ENCODE measurements at regions not wholly inside any gene's neighbourhood (a gene's known extent, or its start where the extent isn't known, plus 50 kb on each side); places are given as distances from the start of the nearest gene placed in this dataset.

DNA sequence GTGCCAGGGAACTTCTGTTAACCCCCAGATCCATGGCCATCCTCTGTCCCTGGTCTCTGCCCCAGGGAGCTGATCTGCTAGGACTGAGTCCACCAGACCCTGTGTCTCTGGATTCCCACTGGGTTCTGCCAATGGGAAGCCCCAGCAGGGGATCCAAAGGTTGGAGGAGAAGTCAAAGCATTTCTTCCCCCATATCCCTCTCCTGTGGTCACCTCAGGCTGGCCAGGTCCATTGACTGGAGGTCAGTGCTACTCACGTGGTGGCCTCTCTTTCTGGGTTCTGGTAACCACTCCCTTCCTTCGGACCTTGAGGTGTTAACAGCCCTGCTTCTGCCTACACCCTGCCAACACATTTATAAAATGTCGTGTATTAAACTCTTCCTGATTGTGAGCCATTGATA, 69.7 kb upstream of the NECTIN1 start:
- DNase-seq (ENCODE audit: low read depth in 4 of 4, low spot score in 1 of 4), result no peak

DNA sequence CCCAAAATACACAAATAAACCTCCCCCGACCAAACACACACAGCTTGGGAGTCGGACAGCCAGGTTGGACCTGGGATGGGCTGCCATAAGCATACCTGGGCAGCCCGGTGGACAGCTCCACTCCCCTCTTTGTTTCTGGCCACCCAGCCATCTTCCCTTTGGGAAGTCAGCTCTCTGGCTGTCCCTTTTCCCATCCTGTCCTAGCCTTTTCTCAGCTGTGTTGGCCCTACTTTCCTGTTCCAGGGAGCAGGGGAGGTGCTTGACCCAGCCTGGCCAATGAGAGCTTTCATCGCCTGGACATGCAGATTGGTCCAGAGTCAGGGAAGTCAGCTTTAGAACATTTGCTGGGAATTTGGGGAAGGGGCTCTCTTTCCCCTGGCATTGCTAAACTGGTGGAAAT, 68.7 kb upstream of the NECTIN1 start:
- no peak for DNase-seq (ENCODE audit: low read depth in 4 of 4, low spot score in 1 of 4)

DNA sequence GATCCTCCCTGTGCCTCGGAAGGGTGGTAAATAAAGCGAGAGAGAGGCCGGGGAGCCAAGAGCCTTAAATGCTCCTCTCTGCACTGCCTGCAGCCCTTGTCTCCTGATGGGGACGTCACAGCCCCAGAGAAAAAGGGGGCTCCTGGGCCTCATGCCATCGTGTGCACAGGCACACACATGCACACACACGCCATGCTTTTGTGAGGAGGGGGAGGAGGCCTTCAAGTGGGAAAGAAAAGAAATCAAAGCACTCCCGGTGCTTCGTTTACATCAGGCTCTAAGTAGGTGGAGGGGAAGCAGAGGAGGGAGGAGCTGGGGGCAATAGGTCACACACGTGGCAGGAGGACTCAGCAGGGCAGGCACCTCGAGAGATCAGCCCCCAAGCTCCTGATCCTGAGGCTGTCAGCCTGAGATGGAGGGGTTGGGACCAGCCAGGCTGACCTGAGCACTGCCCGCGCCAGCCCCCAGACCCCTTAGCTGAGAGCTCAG, 68.2 kb upstream of the NECTIN1 start:
- no peak for DNase-seq (ENCODE audit: low read depth in 4 of 4, low spot score in 1 of 4)

DNA sequence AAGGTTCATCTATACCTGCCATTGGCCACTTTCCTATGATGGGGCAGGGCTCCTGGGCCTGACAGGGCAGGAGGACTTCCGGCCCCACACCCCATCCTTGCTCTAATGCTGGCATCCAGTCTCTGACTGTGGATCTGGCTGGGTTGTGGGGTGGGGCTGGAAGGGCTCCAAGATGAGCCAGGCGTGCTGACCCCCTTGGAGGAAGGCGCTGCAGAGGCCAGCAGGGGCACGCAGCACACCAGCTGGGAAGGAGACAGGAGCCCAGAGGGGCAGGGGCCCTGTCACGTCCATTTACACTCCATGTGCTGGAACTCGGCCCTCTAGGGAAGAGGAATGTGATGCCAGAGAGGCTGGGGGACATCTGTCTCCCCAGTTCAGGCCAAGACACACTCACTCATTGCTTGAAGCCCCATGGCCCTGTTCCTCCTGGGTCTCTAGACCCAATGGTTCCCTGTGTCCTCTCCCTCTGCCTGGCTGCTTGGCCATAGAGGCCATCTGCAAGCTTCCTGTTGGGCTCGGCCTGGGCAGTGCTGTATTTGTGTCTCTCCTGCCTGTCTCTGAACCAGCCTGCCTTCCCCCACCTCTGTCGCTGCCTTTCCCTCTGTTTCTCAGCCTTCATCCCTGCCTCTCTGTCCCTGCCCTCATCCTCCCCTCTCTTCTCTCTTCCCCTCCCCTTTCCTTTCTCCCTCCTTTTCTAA, 67.5 kb upstream of the NECTIN1 start:
- no peak for DNase-seq (ENCODE audit: low read depth in 4 of 4, low spot score in 1 of 4)

DNA sequence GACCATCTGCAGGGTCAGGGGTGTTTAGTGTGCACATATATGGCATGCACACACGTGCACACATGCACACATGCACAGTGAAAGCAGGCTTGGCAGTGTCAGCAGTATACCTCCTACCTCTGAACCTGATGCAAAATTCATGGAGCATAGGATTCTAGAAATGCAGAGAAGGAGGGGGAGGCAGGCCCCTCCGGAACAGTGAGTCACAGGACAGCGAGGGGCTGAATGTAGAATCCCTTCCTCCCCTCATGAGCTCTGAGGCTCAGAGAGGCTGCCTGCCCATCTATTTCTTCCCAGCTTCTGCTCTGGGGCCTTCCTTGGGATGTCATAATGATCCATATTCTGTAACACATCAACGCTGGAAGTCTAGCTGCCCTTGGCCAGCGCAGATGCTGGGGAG, 66.7 kb upstream of the NECTIN1 start:
- no peak for DNase-seq (ENCODE audit: low read depth in 4 of 4, low spot score in 1 of 4)

DNA sequence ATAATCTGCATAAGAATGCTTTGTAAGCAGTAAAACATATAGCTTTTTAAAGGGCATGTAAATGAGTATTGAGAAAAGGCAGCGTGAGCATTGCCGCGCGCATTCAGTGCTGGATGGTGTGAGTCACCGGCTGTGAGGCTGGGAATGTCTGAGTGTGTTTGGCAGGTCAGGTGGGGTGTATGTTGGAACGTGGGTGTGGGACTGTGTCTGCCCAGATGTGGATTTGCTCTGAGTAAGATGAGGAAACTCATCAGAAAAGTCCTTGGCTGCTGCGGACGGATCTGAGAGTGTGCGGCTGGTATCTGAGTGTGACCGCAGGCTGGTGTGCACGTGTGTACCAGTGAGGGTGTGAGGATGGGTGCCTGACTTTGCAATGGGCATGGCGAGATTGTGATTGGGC, 66.2 kb upstream of the NECTIN1 start:
- DNase-seq (ENCODE audit: low read depth in 4 of 4, low spot score in 1 of 4), result no peak

DNA sequence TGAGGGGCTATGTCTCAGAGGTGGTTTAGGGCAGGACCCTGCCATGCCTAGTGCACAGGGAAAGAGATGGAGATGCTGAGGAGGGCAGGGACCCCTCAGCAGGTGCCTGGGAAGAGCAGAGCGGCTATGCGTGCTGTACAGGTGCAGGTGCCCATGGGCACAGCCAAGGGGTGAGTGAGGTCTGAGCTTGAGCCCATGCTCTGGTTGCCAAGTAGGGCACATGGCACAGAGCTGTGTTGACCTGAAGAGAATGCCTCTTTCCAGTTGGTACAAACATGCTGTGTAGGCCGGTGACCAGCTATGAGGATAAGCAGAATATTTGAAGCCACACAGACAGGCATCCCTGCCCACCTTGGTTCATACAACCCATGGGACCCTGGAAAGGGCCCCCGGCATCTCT, 65.8 kb upstream of the NECTIN1 start:
- DNase-seq (ENCODE audit: low read depth in 4 of 4, low spot score in 1 of 4), result no peak

DNA sequence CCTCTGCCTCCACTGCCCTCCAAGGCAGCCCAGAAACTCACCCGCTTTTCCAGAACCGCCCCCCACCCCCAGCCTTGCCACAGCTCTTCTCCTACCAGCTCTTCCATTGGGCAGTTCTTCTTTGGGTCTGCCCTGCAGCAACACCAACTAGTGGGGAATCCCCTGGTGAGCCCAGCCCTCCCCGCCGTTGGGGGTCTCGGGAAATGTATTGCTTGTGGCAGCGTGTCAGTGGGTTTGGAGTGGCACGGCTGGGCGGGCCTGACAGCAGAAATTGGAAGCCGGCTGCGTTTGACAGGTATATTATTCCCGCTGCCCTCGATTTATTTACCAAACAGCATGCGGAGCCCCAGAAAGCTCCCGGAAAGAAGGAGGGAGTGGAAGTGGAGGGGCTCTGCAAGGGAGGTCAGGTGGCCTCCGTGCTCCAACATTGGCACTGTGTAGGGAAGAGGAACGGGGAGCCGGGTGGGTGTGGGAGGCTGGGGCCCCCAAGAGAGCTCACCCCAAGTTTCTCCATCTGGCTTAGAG, 65.2 kb upstream of the NECTIN1 start:
- no peak for DNase-seq (ENCODE audit: low read depth in 4 of 4, low spot score in 1 of 4)

DNA sequence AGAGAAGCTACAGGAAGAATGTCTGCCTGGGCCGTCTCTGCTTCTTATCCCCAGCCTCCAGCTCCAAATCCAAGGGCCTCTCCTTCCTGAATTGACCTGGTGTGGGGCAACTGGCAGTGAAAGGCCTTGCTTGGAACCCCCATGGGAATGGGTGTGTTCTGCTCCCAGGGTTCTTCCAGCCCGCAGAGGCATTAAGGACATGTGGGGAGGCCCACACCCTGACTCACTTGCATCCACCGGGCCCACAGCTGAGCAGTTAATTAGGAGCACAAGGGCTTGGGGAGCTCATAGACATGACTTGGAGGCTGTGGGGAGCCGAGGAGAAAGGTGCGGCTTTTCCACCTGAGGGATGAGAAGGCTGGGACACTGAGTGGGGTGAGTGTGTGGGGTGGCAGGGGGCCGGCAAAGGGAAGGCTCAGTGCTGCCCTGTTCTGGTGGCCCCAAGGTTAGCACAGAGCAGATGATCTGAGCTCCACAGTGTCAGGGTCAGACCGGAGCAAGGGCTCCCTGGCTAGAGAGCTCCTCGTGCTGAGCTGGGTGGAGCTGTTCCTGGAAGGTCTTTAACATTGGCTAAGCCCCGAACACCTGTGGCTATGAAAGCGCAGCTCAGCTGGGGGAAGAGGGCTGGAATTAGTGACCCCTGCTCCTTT, 64.5 kb upstream of the NECTIN1 start:
- DNase-seq (ENCODE audit: low read depth in 4 of 4, low spot score in 1 of 4), result no peak

DNA sequence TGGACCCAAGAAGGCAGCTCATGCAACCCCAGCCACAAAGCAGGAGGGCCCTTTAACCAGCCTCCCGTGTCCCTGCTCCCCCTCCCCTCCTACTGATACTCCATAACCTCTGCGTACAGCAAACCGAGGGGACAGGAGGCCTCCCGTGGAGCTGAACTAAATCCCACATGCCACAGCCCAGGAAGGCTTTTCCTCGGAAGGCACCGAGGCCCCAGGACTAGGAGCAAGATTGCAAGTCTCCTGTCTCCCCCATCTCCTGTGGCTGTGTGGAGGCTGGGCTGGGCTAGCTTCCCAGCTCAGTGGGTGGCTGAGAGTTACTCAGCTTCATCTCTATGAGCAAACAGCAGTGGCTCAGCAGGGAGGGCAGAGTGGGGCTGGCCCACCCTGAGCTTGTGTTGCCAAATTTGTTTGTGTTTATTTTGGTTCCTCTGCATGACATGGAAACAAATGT, 62.7 kb upstream of the NECTIN1 start:
- DNase-seq (ENCODE audit: low read depth in 4 of 4, low spot score in 1 of 4), result no peak

DNA sequence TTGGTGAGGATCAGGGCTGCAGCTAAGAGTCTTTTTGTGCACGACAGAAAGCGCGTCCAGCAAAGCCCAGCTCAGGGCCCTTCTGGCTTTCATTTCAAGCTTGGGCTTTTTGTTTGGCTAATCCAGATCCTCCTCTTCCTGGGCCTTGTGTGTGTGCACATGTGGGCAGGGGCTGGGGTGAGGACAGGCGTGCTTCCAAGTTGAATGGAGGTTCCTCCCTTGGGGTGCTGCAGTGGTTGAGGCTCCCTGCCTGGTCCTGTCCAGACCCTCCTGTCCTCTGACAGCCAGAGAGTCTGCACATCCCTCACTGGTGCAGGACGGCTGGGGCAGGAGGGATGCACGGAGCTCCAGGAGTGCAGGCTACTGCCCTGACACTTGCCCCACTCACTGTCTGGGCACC, 62.0 kb upstream of the NECTIN1 start:
- DNase-seq (ENCODE audit: low read depth in 4 of 4, low spot score in 1 of 4), result no peak

DNA sequence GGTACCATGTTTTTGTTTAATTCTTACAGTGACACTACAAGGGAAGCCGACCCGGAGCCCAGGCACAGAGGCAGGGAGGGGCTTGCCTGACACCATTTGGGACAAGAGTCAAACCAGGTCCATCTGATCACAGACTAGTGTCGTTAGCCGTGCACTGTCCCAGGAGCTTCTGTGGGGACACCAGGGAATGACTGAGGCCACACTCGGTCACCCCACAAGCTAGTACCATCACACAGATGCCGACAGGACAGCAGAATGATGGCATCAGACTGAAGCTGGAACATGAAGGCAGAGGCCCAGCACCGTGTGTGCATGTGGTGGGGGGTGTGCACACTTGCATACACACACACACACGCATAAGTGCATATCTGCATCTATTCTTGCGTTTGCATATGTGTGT, 61.5 kb upstream of the NECTIN1 start:
- no peak for DNase-seq (ENCODE audit: low read depth in 4 of 4, low spot score in 1 of 4)

DNA sequence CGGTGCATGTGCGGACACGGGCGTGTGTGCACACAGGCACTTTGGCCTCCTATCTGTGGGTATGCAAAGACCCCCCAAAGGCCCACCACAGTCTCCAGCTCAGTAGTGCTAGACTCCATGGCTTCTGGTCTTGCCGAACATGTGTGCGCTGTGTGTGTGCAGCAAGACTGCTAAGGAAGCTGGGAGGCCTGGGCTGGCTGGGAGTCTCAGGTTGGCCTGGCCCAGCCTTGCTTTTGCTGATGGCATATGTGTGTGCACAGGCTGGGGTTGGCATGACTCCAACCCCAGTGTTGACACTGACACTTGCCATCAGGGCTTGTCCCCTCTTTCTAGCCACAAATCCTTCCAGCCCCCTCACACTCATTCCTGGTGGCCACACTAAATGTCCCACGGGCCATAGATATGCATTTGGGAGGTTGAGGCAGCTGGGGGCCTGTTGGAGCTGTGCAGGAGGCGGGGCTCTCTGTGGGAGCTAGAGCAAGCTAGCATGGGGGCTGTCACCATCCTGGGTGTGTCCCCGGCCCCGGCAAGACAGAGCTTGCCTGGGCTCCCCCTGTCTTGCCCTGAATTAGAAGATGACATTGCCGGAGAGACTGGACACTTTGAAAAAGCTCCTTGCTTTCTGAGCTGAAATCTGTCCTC, 60.9 kb upstream of the NECTIN1 start:
- DNase-seq (ENCODE audit: low read depth in 4 of 4, low spot score in 1 of 4), result no peak

DNA sequence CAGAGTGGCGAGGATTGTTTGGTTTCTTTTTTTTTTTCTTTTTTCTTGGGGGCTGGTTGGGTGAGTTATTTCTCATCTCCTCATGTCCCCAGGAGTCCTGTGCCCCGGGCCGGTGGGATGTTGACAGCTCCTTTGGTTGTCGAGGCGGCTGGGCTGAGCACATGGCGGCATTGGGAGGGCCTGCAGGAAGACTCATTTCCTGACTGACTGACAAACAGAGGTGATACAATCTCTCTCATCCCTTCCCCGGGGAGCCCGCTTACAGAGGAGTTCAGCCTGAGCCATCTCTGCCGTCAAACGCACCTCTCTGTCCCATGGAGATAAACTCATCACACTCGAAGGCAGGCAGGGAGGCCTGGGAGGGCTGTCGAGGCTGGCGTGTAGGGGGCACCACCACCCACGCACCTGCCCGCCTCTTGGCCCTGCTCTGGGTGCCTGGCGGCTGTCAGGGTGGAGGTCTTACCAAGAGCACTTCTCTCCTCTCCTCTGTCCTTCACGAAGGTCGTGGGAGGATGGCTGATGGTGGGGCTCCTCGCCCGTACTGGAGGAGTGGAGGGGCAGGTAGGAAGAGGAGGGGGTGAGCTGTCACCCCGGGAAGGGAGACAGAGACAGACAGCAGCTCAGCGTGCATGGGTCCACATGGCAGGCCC, 60.0 kb upstream of the NECTIN1 start:
- no peak for DNase-seq (ENCODE audit: low read depth in 4 of 4, low spot score in 1 of 4)

DNA sequence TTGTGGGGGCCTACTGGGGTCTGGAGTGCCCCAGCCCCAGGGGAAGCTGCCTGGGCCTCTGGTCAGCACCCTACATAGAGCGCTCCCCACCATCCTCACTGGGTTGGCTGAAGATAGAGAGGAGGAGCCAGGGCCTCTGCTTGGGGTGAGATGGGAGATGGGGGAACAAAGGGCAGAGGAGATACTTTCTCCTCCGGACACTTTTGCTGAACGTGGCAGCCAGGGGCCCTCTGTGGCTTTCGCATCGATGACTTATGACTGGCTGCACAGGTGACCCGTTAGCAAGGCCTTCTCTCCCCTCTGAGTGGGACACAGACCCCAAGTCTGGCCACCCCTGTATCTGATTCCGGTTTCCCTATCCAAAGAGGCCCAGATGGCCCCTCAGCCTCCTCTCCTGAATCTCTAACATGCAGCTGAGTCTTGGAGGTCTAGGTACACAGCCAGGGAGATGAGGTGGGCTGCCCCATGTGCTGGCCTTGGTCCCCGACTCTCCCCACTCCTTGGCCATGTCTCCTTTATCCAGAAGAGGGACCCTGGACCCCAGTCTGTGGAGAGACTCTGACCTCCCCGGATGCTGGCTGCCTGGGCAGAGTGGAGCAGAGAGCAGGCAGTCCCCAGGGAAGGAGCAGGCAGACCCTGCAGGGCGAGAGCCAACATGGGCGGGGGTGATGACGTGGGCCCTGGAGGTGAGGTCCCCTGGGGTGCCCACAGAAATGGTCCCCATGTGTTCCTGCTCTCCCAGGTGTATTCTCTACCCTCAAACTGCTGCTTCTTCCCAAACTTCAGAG, 59.3 kb upstream of the NECTIN1 start:
- DNase-seq (ENCODE audit: low read depth in 4 of 4, low spot score in 1 of 4), result no peak

DNA sequence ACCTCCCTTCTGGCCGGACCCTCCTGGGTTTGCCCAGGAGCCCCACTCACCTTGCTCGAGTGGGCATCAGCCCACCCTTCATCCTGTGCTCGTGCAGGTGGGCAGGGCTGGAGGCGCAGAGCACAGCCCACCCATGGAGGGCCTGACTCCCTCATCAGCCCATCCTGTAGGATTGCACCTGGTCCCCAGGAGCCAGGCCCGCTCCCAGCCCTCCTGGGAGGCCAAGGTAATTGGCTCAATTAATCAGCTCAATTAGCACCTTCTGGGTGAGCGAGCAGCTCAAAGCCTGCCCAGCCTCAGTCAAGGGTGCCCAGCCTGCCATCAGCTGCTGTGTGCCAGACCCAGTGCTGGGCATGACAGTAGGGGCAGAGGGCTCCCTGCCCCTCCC, 58.1 kb upstream of the NECTIN1 start:
- DNase-seq (ENCODE audit: low read depth in 4 of 4, low spot score in 1 of 4), result no peak

DNA sequence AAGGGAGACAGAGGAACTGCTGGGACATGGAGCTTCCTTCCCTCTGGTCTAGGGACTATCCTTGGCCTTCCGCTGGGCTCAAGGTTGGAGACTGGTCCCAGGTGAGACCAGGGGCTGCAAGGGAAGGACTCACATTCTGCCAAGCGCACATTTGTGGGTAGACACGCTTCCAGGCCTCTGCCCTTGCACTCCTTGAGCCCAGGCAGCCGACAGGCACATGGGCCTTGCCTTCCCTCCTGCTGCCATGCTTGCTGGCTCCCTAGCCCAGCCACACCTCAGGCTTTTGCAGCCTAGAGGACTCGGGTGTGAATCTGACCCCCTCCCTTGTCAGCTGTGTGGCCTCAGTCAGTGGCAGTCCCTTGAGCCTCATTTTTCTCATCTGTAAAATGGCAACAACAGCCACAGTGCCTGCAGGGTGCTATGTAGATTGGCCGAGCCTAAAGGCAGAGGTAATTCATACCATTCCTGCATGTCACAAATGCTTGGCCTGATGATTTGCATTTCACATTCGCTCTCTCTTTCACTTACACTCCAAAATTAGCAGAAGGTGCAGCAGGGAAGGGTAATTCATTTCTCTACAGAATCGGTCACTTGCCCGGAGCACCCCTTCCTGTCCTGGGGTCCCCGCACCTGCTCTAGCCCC, 57.6 kb upstream of the NECTIN1 start:
- DNase-seq (ENCODE audit: low read depth in 4 of 4, low spot score in 1 of 4), result no peak

DNA sequence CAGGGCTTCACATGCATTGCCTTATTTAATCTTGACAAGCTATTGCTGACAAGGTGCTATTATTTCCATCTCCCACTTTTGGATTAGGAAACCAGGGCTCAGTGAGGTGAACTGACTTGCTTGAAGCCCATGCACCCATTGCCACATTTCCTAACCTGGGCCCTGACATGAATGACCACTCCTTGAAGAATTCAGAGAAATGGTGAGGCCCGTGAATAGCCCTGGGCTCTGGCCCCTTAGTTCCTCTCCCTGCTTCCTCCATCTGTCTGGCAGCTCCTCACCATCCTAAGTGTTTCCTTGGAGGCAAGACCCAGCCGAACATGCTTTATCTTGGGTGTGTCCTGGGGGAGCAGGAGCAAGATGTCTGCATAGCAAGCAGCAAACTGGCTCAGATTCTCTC, 56.1 kb upstream of the NECTIN1 start:
- no peak for DNase-seq (ENCODE audit: low read depth in 4 of 4, low spot score in 1 of 4)

DNA sequence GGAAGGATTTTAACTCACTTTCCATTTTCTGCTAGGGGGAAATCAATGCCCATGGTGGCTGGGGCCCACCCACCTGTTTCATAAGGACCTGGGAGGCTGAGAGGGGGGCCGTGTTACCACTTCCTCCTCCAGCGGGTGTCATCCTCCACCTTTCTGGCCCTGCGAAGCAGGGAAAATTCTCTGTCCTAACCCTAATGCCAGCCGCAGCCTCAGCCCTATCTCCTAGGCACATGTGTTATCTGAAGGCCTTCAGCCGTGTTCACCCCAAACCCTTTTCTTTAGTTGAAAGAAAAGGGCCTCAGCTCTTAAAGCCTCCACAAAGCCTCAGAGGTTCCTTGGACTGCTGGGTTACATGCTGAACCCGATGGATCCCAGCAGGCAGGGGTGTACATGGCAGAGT, 55.4 kb upstream of the NECTIN1 start:
- DNase-seq (ENCODE audit: low read depth in 4 of 4, low spot score in 1 of 4), result no peak
